ENCODE measurements at regions not wholly inside any gene's neighbourhood (a gene's known extent, or its start where the extent isn't known, plus 50 kb on each side); places are given as distances from the start of the nearest gene placed in this dataset.
"Not testable (repeated sequence)": the region's sequence is repeated elsewhere in the genome, so short reads cannot be mapped to it uniquely, and the experiment has no call there.

- DNase-seq, result no peak
Measured at GRCh38 chr6:111925296-111925695, 52.0 kb upstream of the FYN start.

GRCh38 chr6:111926731-111927302 is 53.6 kb upstream of the FYN start:
- no peak for DNase-seq

- no peak for DNase-seq
Measured at GRCh38 chr6:111927321-111927720, 54.1 kb upstream of the FYN start.

GRCh38 chr6:111928139-111928538 is 54.9 kb upstream of the FYN start:
- no peak for DNase-seq

GRCh38 chr6:111934611-111935010 is 61.4 kb upstream of the FYN start:
- not testable (repeated sequence) for DNase-seq

- DNase-seq, result no peak
Measured at GRCh38 chr6:111936718-111937117, 63.5 kb upstream of the FYN start.

GRCh38 chr6:111938710-111939109 is 65.5 kb upstream of the FYN start:
- DNase-seq, result no peak

- no peak for DNase-seq
Measured at GRCh38 chr6:111939902-111940301, 66.7 kb upstream of the FYN start.

- no peak for DNase-seq
Measured at GRCh38 chr6:111940801-111941200, 67.5 kb upstream of the FYN start.

GRCh38 chr6:111941686-111942330 is 68.6 kb upstream of the FYN start:
- no peak for DNase-seq

- no peak for DNase-seq
Measured at GRCh38 chr6:111942561-111942960, 69.3 kb upstream of the FYN start.

- DNase-seq, result no peak
Measured at GRCh38 chr6:111943266-111943665, 70.0 kb upstream of the FYN start.

GRCh38 chr6:111943726-111944125 is 70.5 kb upstream of the FYN start:
- DNase-seq, result no peak

GRCh38 chr6:111944541-111944940 is 71.3 kb upstream of the FYN start:
- no peak for DNase-seq

GRCh38 chr6:111949546-111949945 is 76.3 kb upstream of the FYN start:
- DNase-seq, result no peak

GRCh38 chr6:111949984-111950383 is 76.7 kb upstream of the FYN start:
- DNase-seq, result not testable (repeated sequence)

- DNase-seq, result peak; percentile 82
Measured at GRCh38 chr6:111950661-111951496, 77.6 kb upstream of the FYN start.

- DNase-seq, result no peak
Measured at GRCh38 chr6:111951497-111952085, 78.3 kb upstream of the FYN start.

GRCh38 chr6:111952274-111952673 is 79.0 kb upstream of the FYN start:
- no peak for DNase-seq

- DNase-seq, result no peak
Measured at GRCh38 chr6:111952821-111953540, 79.7 kb upstream of the FYN start.

- no peak for DNase-seq
Measured at GRCh38 chr6:111956098-111956497, 82.8 kb upstream of the FYN start.

All from renal pelvis (tissue), 1 donor.